NCI-H2029 treated with DMSO at 0.1 percent for 48 hours (cell line): ENCODE measurements at regions not wholly inside any gene's neighbourhood (a gene's known extent, or its start where the extent isn't known, plus 50 kb on each side); places are given as distances from the start of the nearest gene placed in this dataset.
"Not testable (repeated sequence)": the region's sequence is repeated elsewhere in the genome, so short reads cannot be mapped to it uniquely, and the experiment has no call there.

Source experiments
- DNase-seq: peaks from one replicate; lab custom pipeline; 2025; lab: John Stamatoyannopoulos, UW

DNA sequence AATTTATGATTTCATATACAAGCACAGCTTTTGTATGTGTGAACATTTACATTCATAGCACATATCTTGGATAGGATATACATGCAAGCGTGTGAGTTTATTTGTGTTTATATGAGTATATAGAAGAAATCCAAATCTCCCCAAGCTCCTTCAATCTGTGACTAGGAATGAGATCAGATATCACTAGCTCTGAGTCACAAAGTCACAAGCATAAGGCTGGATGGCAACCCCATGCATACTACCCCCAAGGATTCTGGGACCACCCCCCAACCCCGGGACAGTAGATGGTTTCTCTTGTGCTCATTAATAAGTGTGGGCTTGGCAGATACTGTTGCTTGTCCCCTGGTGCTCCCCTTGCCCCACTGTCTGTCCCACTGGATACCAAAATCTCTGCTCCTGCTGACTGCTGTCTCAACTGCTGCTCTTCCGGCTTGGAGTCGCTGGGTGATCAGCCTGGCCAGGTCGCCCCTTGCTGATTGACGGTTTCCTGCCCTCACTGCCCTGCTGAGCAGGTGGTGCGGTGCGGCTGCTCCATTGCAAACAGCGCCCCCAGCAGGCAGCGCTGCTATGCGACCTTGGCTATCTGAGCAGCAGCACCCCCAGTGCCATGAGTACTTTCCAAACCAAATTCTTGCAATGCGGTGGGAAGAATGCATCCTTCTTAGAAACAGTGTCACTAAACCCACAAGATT is 279.4 kb downstream of the CD83 start:
- DNase-seq = no peak

DNA sequence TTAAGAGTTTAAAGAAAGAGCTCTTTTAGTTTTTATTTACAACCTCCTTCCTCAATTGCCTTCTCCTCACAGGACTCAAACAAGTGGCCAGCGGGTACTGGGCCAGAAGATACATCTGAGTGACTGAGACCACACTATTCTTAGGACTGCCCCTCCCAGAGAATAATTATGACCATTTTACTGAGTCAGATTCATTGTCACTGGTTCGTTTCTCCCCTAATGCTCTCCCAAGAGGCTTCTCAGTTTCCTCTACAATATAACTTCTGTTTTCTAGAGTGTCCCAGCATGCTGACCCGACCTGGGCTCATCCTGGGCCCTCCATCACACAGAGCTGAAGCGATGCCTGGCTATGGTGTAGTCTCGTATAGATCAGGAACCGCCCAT is 279.9 kb downstream of the CD83 start:
- DNase-seq = no peak

GRCh38 chr6:14398953-14399352 is 281.4 kb downstream of the CD83 start:
- DNase-seq = no peak

GRCh38 chr6:14399635-14400034 is 282.1 kb downstream of the CD83 start:
- no peak for DNase-seq

DNA sequence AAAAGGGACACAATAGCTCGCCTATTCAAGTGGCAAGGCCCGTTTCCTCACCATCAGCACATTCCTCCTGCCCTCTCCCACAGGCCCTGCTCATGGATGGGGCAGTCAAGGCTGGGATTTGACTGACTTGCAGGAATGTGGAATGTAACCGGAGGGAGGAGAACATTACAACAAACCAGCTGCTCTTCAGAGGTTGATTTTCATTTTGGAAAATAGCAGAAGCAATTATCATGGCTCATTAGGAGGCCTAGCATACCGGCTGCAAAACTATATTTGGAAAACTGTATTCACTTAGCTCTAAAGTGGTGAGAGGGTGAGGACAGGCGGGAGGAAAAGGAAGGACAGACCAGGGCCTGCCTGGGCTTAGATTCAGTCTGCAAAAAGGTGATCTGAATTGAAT is 283.7 kb downstream of the CD83 start:
- DNase-seq = no peak

GRCh38 chr6:14406614-14407331 is 289.2 kb downstream of the CD83 start:
- DNase-seq = peak; percentile 20

- DNase-seq = no peak
Measured at GRCh38 chr6:14408446-14408845, 290.9 kb downstream of the CD83 start.

DNA sequence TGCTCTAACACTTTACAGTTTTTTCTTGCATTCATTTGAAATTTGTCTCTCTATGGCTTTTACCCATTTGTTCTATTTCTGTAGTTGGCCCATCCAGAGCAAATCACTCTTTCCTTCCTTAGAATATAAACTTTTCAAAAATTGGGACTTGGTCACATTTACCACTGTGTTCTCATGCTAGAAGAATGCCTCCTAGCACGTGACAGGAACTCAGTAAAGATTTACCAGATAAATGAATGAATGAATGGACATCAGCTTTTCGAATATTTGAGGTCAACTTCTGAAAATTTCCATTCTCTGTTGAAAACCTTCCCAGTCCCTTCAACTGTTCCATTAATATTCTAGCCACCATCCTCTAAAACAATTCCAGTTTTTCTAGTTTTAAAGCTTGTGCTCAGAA is 294.5 kb downstream of the CD83 start:
- DNase-seq = no peak

- no peak for DNase-seq
Measured at GRCh38 chr6:14415452-14415851, 297.9 kb downstream of the CD83 start.

- DNase-seq = no peak
Measured at GRCh38 chr6:14417377-14417776, 299.8 kb downstream of the CD83 start.

- DNase-seq = not testable (repeated sequence)
Measured at GRCh38 chr6:14419224-14419623, 301.7 kb downstream of the CD83 start.

- no peak for DNase-seq
Measured at GRCh38 chr6:14422061-14422460, 304.5 kb downstream of the CD83 start.

DNA sequence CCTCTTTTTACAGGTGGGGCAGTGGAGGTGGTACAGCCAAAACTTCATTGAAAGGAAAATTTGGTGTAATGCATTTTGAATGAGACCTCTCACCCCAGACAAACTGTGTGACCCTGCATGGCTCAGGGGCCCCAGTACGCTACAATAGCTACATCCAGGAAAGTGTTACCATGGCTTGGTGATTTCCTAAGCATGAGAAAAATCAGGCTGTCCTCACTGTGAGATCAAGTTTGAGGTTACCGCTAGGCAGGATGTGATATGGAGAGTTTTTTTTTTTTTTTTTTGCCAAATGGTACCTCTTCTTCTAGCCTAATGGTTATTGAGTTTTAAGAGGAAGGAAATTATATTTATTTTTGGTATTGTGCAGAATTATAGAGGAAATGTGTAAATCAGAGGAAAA is 305.3 kb downstream of the CD83 start:
- no peak for DNase-seq

DNA sequence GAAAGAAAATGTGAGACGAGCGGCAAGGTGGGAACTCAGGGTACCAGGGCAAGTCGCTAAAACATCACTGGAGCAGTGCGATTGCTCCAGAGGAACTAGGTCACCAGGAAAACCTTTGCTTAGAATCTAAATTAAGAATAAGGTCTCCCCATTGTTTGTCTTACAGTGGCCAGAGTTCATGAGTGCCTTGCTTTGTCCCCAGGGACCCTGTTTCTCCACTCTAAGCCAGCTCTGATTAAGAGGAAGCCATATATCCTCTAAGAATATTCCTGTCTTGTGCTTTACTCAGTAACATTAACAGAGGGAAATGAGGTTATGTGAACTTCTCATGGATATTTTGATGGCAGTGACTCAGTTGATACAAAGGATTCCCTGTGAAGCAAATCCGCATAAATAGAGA is 305.8 kb downstream of the CD83 start:
- DNase-seq = no peak

DNA sequence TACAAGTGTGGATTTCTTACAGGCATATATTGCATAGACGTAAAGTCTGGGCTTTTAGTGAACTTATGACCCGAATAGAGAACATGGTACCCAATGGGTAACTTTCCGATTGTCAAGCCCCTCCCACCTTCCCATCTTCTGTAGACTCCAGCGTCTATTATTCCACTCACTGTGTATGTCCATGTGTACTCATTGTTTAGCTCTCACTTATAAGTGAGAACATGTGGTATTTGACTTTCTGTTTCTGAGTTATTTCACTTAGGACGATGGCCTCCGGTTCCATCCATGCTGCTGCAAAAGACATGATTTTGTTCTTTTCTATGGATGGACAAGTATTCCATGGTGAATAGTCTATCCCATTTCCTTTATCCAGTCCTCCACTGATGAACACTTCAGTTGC is 306.4 kb downstream of the CD83 start:
- no peak for DNase-seq

DNA sequence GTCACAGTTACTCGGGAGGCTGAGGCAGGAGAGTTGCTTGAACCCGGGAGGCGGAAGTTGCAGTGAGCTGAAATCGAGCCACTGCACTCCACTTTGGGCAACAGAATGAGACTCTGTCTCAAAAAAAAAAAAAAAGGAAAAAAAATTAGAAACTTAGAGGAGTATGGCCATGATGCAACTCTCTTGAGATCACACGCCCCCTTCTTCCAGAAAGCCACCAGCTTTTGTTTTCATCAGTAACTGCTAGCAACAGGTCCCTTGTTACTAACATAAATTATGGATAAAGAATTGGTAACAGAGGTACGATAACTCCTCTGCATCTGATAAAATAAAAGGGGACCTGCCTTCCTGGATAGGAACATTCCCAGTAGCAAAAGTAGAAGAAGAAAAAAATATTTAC is 308.2 kb downstream of the CD83 start:
- DNase-seq = no peak

- DNase-seq = no peak
Measured at GRCh38 chr6:14426281-14426680, 308.7 kb downstream of the CD83 start.

DNA sequence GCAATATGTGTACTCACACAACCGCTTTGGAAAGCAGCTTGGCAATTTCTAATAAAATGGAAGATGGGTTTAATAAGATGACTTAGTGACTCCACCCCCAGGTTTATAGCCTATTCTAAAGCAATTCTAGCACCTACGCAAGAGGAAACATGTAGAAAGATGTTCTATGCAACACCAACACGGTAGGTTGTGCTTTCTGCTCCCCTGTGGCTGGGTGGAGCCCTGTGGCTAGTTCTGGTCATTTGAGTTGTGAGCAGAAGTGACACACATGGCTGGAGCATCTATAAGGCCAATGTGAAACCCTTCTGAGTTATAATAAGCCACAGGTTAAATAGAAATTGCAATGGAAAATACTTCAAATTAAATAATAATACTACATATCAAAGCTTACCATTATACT is 310.7 kb downstream of the CD83 start:
- DNase-seq = no peak

GRCh38 chr6:14429396-14429795 is 311.8 kb downstream of the CD83 start:
- DNase-seq = no peak

- DNase-seq = no peak
Measured at GRCh38 chr6:14430218-14430617, 312.6 kb downstream of the CD83 start.

GRCh38 chr6:14431385-14432330 is 314.1 kb downstream of the CD83 start:
- DNase-seq = peak; percentile 89

DNA sequence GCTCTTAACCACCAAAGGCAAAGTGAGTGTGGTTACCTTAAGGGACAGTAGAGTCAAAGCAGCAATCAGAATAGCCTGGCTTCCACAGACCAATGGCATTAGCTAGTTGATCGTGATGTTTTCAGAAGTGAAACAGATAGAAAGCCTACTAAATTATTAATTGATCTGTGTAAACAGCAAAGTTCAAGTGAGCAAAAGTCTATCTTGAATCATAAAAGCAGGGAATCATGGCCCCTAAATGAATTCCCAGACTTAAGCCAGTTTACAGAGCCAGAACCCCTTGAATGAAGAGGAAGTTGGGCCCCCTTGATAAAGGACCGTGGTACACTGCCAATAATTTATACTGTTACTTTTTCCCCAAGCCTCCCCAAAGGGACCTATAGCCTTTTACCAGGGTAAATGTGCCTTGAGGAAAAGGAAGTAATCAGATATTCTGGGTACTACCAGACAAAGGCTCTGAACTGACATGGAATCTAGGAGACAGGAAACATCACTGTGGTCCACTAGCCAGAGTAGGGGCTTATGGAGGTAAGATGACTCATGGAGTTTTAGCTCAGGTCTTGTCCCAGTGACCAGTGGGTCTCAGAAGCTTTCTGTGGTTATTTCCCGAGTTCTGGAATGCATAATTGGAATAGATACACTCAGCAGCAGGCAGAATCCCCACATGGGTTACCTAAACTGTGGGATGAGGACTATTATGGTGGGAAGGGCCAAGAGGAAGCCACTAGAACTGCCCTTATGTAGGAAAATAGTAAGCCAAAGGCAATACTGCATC is 317.5 kb downstream of the CD83 start:
- DNase-seq = no peak
